ENCODE measurements at regions not wholly inside any gene's neighbourhood (a gene's known extent, or its start where the extent isn't known, plus 50 kb on each side); places are given as distances from the start of the nearest gene placed in this dataset.

DNA sequence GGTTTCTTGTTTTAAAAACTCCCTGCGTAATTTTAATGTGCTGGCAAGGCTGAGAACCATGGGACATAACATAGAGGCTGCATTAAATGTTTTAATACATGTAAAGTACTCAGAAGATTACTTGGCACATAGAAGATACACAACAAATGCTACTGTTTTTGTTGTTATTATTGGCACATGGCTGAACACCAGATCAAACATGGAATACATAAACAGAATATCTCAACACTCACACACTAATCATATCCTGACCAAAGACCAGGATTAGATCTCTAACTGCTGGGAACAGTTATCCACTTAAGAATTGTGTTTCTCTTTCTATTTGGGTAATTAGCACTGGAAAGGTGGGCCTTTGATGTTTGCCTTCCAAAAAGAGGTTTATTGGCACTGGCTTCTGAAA is 69.3 kb downstream of the KCNE4 start (continued):
- no peak for TF ChIP-seq TCF12 (IDR thresholded peaks at IDR 0.05; ENCODE audit: low read depth, low read length)
- no peak for TF ChIP-seq CHD1 (IDR thresholded peaks at IDR 0.05; ENCODE audit: low read depth, low read length)
- TF ChIP-seq SIX5 (IDR thresholded peaks at IDR 0.05; ENCODE audit: low read depth, low read length), result no peak
- TF ChIP-seq BRCA1 (IDR thresholded peaks at IDR 0.05; ENCODE audit: low read depth, low read length), result no peak

Data from H1 (cell line).